ENCODE measurements at regions not wholly inside any gene's neighbourhood (a gene's known extent, or its start where the extent isn't known, plus 50 kb on each side); places are given as distances from the start of the nearest gene placed in this dataset.

DNA sequence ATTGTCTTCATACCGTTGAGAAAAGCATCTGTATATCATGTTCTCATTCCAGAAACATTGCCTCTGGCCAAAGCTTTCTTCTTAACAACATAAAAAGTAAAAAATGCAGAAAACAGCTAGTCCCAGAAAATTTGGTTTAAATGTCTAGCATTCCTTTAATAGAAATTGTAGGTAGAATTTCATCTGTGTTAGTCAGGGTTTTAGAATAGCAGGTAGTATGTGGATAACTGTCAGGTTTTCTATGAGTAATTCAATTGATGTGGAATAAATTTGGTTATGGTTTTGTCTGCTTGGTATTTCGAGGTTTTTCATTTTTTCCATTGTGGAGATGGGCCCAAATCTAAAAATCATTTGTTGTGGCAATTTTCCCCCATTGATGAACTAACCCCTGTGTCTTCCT lies 616.7 kb downstream of the KCNJ2 start:
- Histone ChIP-seq H3K4me1 (ENCODE audit: insufficient read depth) (no peaks in the 10 kb centered on the region), H4K20me1 (ENCODE audit: insufficient read depth, poor library complexity, severe bottlenecking) (no peaks in the 10 kb centered on the region), H3K4me2 (no peak overlapping the region), H3K9me2 (replicated peaks; ENCODE audit: insufficient read depth) (no peaks in the 10 kb centered on the region), H2AFZ (no peak overlapping the region), H3K27ac (no peak overlapping the region), H3K27me3 (no peaks in the 10 kb centered on the region), H3K9me3 (ENCODE audit: low read depth) (no peaks in the 10 kb centered on the region), H3K79me2 (no peaks in the 10 kb centered on the region), H3K4me3 (no peak overlapping the region), H3K36me3 (replicated peaks; ENCODE audit: insufficient read depth, low read depth) (no peaks in the 10 kb centered on the region)
- no peak for DNase-seq (ENCODE audit: low spot score)
- TF ChIP-seq EZH2 (IDR thresholded peaks at IDR 0.05; ENCODE audit: borderline replicate concordance) (no peak), EZH2phosphoT487 (IDR thresholded peaks at IDR 0.05; ENCODE audit: low read depth, severe bottlenecking, unreplicated experiment) (no peak)
- TF ChIP-seq, protein P1, sequence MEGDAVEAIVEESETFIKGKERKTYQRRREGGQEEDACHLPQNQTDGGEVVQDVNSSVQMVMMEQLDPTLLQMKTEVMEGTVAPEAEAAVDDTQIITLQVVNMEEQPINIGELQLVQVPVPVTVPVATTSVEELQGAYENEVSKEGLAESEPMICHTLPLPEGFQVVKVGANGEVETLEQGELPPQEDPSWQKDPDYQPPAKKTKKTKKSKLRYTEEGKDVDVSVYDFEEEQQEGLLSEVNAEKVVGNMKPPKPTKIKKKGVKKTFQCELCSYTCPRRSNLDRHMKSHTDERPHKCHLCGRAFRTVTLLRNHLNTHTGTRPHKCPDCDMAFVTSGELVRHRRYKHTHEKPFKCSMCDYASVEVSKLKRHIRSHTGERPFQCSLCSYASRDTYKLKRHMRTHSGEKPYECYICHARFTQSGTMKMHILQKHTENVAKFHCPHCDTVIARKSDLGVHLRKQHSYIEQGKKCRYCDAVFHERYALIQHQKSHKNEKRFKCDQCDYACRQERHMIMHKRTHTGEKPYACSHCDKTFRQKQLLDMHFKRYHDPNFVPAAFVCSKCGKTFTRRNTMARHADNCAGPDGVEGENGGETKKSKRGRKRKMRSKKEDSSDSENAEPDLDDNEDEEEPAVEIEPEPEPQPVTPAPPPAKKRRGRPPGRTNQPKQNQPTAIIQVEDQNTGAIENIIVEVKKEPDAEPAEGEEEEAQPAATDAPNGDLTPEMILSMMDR (IDR thresholded peaks at IDR 0.05; ENCODE audit: poor library complexity) = no peak
- 65% methylated on average over 2 of the region's 2 CpGs for WGBS (ENCODE audit: low lambda C conversion rate, missing lambda C conversion rate)

DNA sequence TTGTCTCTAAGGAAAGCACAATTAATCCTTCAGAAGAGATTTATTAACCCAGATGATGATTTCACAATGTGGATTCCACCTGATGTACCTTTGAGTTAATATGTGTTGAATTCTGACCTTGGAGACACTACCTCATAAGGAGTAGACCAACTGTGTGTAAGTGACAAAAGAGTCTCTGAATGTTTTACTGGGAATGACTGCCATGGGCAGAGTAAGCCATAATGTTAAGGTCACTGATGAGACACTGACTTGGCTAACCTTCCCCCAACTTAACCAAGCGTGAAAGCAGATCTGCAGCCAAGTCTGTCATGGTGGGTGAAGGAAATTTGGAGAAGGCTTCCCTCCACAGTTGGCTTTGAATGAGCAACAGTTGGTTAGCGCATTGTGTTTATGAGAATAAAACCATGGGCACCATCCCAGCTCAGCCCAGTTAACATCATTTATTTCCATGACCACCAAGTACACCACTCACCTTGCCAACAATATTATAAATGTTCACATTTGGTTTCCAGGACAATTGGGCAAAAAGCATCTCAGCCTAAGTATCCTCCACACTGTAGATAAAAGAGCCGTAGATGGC lies 618.5 kb downstream of the KCNJ2 start:
- Histone ChIP-seq H3K4me1 (ENCODE audit: insufficient read depth) (no peaks in the 10 kb centered on the region), H2AFZ (no peak overlapping the region), H3K4me3 (no peak overlapping the region), H3K27me3 (no peaks in the 10 kb centered on the region), H3K9me2 (replicated peaks; ENCODE audit: insufficient read depth) (no peaks in the 10 kb centered on the region), H3K79me2 (no peaks in the 10 kb centered on the region), H3K4me2 (no peak overlapping the region), H4K20me1 (ENCODE audit: insufficient read depth, poor library complexity, severe bottlenecking) (no peaks in the 10 kb centered on the region), H3K36me3 (replicated peaks; ENCODE audit: insufficient read depth, low read depth) (no peaks in the 10 kb centered on the region), H3K9me3 (ENCODE audit: low read depth) (no peaks in the 10 kb centered on the region), H3K27ac (no peak overlapping the region)
- TF ChIP-seq, protein P1 (IDR thresholded peaks at IDR 0.05; ENCODE audit: poor library complexity) = no peak
- no peak for TF ChIP-seq EZH2 (IDR thresholded peaks at IDR 0.05; ENCODE audit: borderline replicate concordance)
- WGBS (ENCODE audit: low lambda C conversion rate, missing lambda C conversion rate) = 98% methylated on average over 3 of the region's 3 CpGs
- DNase-seq (ENCODE audit: low spot score) = no peak

DNA sequence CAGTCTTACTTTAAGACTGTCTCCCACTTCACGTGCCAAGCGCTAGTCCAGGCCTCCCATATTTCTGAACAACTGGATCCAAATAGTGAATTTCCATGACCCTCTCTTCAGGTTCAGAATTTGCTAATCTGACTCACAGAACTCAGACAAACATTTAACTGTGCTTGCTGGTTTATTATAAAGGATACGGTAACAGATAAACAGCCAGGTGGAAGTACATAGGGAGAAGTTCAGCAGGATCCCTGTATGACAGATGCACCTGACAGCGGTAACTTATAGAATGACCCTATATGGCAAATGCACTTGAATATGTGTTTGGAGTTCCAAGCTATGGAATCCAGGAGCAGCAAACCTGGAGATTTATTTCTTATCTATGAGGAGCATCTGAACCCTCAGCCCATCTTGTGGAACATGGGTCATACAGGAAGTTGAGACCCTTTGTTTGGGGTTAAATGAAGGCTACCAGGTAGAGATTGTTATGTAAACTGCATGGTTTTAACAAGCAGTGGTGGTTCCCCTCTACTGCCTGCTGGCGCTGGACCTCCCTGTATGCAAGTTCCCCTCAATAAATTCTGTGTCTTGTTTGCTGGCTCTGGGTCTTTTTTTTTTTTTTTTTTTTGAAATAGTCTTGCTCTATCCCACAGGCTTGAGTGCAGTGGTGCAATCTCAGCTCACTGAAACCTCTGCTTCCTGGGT lies 622.6 kb downstream of the KCNJ2 start:
- Histone ChIP-seq H3K4me3 (no peak overlapping the region), H3K27me3 (no peaks in the 10 kb centered on the region), H3K4me2 (no peak overlapping the region), H3K36me3 (replicated peaks; ENCODE audit: insufficient read depth, low read depth) (no peaks in the 10 kb centered on the region), H2AFZ (no peak overlapping the region), H3K9me2 (replicated peaks; ENCODE audit: insufficient read depth) (no peaks in the 10 kb centered on the region), H3K79me2 (no peaks in the 10 kb centered on the region), H3K9me3 (ENCODE audit: low read depth) (no peaks in the 10 kb centered on the region), H3K4me1 (ENCODE audit: insufficient read depth) (no peaks in the 10 kb centered on the region), H4K20me1 (ENCODE audit: insufficient read depth, poor library complexity, severe bottlenecking) (no peaks in the 10 kb centered on the region), H3K27ac (no peak overlapping the region)
- TF ChIP-seq EZH2 (IDR thresholded peaks at IDR 0.05; ENCODE audit: borderline replicate concordance) (no peak), EZH2phosphoT487 (IDR thresholded peaks at IDR 0.05; ENCODE audit: low read depth, severe bottlenecking, unreplicated experiment) (no peak)
- TF ChIP-seq, protein P1 (IDR thresholded peaks at IDR 0.05; ENCODE audit: poor library complexity) = no peak
- no peak for DNase-seq (ENCODE audit: low spot score)
- 76% methylated on average over 5 of the region's 5 CpGs for WGBS (ENCODE audit: low lambda C conversion rate, missing lambda C conversion rate)

Data from hepatocyte (in vitro differentiated cells).